HL-60 (cell line): ENCODE measurements at regions not wholly inside any gene's neighbourhood (a gene's known extent, or its start where the extent isn't known, plus 50 kb on each side); places are given as distances from the start of the nearest gene placed in this dataset.

Experiments used
- DNase-seq, 2 experiments: peaks; one replicate each; pipeline ENCODE4 v3.0.0-alpha.2; 2010 to 2020; ENCODE audit warnings: low read depth in 1 of 2, low spot score in 1 of 2
- H3K27ac ChIP-seq: fragments of 250-450 bp; sonication (Bioruptor Pico); replicated peaks from 2 replicates; pipeline ENCODE4 v1.5.1; 2020; ENCODE audit warnings: mild to moderate bottlenecking, moderate library complexity
- H3K27me3 ChIP-seq: fragments of 250-450 bp; sonication (Bioruptor Pico); 2 replicates; pipeline ENCODE4 v1.5.1; 2021; ENCODE audit warnings: mild to moderate bottlenecking, moderate library complexity; ENCODE audit not compliant: insufficient read depth, poor library complexity, severe bottlenecking
- H3K4me3 ChIP-seq: replicated peaks from 2 replicates; pipeline ENCODE4 v1.5.1; 2011; ENCODE audit warnings: mild to moderate bottlenecking, control low read depth, low read length; ENCODE audit not compliant: insufficient read depth
- CTCF ChIP-seq: IDR thresholded peaks from one replicate; pipeline ENCODE4 v1.5.1; 2011; ENCODE audit warnings: low read length, control low read depth, inconsistent platforms; ENCODE audit not compliant: insufficient read depth
- GABPA ChIP-seq: IDR thresholded peaks from 2 replicates; pipeline ENCODE4 v1.6.1; 2012; ENCODE audit warnings: low read depth
- POLR2AphosphoS5 ChIP-seq: IDR thresholded peaks from 2 replicates; pipeline ENCODE4 v1.6.1; 2012; ENCODE audit warnings: low read depth
- REST ChIP-seq: IDR thresholded peaks from 2 replicates; pipeline ENCODE4 v1.6.1; 2012; ENCODE audit warnings: low read depth; ENCODE audit not compliant: insufficient replicate concordance
- SPI1 ChIP-seq: IDR thresholded peaks from 2 replicates; pipeline ENCODE4 v1.6.1; 2012; ENCODE audit warnings: low read depth, mild to moderate bottlenecking, borderline replicate concordance

GRCh38 chr10:35722226-35722625 is 80.1 kb upstream of the FZD8 start:
- Histone ChIP-seq H3K27ac (no peak overlapping the region), H3K27me3 (no peaks in the 10 kb centered on the region), H3K4me3 (no peak overlapping the region)
- no peak for DNase-seq
- no peak for TF ChIP-seq REST
- no peak for TF ChIP-seq GABPA
- TF ChIP-seq SPI1: no peak
- no peak for TF ChIP-seq POLR2AphosphoS5
- TF ChIP-seq CTCF: no peak

GRCh38 chr10:35720366-35720765 is 78.3 kb upstream of the FZD8 start:
- TF ChIP-seq GABPA (no peak), CTCF (no peak), SPI1 (no peak), REST (no peak), POLR2AphosphoS5 (no peak)
- Histone ChIP-seq H3K27ac (no peak overlapping the region), H3K4me3 (no peak overlapping the region), H3K27me3 (no peaks in the 10 kb centered on the region)
- no peak for DNase-seq

- Histone ChIP-seq H3K27me3 (no peaks in the 10 kb centered on the region), H3K27ac (no peak overlapping the region), H3K4me3 (no peak overlapping the region)
- DNase-seq: no peak
- no peak for TF ChIP-seq REST
- TF ChIP-seq SPI1: no peak
- no peak for TF ChIP-seq POLR2AphosphoS5
- no peak for TF ChIP-seq GABPA
- TF ChIP-seq CTCF: no peak
Measured at GRCh38 chr10:35716776-35717175, 74.7 kb upstream of the FZD8 start.
